ENCODE measurements at regions not wholly inside any gene's neighbourhood (a gene's known extent, or its start where the extent isn't known, plus 50 kb on each side); places are given as distances from the start of the nearest gene placed in this dataset.
"Not testable (repeated sequence)": the region's sequence is repeated elsewhere in the genome, so short reads cannot be mapped to it uniquely, and the experiment has no call there.

DNA sequence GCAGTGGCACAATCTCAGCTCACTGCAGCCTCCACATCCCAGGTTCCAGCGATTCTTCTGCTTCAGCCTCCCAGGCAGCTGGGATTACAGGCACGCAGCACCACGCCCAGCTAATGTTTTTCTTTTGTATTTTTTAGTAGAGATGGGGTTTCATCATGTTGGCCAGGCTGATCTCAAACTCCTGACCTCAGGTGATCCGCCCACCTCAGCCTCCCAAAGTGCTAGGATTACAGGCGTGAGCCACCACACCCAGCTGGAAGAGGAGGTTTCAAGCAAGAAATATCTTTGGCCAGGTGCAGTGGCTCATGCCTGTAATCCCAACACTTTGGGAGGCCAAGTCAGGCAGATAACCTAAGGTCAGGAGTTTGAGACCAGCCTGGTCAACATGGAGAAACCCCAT, 59.4 kb upstream of the XIST start:
- not testable (repeated sequence) for H3K36me3 Mint-ChIP-seq, ATAC-seq, H3K9me3 Mint-ChIP-seq, H3K27me3 Mint-ChIP-seq, H3K27ac Mint-ChIP-seq, H3K4me3 Mint-ChIP-seq, H3K4me1 Mint-ChIP-seq

DNA sequence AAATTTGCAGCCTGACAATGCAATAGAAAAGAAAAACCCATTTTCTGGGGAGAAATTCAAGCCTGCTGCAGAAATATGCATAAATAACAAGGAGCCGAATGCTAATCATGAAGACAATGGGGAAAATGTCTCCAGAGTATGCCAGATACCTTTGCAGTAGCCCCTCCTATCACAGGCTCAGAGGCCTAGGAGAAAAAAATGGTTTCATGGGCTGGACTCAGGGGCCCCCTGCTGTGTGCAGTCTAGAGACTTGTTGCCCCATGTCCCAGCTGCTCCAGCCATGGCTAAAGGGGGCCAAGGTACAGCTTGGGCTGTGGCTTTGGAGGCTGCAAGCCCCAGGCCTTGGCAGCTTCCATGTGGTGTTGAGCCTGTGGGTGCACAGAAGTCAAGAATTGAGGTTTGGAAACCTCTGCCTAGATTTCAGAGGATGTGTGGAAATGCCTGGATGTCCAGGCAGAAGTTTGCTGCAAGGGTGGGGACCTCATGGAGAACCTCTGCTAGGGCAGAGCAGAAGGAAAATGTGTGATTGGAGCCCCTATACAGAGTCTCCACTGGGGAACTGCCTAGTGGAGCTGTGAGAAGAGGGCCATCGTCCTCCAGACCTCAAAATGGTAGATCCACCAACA, 53.3 kb upstream of the XIST start:
- not testable (repeated sequence) for H3K27ac Mint-ChIP-seq

DNA sequence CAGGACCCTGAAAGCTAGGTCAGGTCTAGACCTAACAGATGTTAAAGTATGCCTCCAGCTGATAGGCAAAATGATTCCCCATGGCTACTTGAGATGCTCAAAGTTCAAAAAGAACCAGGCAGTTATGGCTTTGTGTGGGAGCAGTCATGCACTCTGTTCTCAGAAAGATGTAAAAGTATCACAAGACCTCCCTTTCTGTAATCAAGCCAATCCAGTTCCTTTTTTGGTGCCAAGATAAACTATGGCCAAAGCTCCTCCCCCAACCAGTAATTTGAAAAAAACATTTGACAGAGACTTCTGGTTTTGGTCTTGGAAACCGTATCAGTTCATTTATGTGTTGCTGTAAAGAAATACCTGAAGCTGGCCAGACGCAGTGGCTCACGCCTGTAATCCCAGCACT, 51.4 kb upstream of the XIST start:
- ATAC-seq, result no peak
- Mint-ChIP-seq H3K27ac (no peak overlapping the region), H3K36me3 (no peaks in the 10 kb centered on the region), H3K9me3 (peaks cover 5% of the 10 kb centered on the region), H3K4me1 (no peaks in the 10 kb centered on the region), H3K27me3 (no peaks in the 10 kb centered on the region), H3K4me3 (no peak overlapping the region)

More for the DNA sequence above, 53.3 kb upstream of the XIST start:
- ATAC-seq, H3K9me3 Mint-ChIP-seq, H3K4me1 Mint-ChIP-seq, H3K27me3 Mint-ChIP-seq, H3K4me3 Mint-ChIP-seq, H3K36me3 Mint-ChIP-seq: not testable (repeated sequence)

All from stimulated activated memory B cell treated with anti-CD40 and anti-IgM and Interleukin-4, amounts not matched to agents 10 μg/mL and 1 μg/mL and 100 μg/mL, for 72 hours (primary cell).